ENCODE measurements at regions not wholly inside any gene's neighbourhood (a gene's known extent, or its start where the extent isn't known, plus 50 kb on each side); places are given as distances from the start of the nearest gene placed in this dataset.

- no peak for TF ChIP-seq CTCF (IDR thresholded peaks at IDR 0.05; ENCODE audit: low read depth, low read length)
- no peak for TF ChIP-seq POLR2A (IDR thresholded peaks at IDR 0.05; ENCODE audit: extremely low read depth, insufficient read length)
- TF ChIP-seq MAX (IDR thresholded peaks at IDR 0.05; ENCODE audit: low read depth, low read length), result no peak
- no peak for TF ChIP-seq MYC (IDR thresholded peaks at IDR 0.05; ENCODE audit: low read depth, low read length)
Measured at GRCh38 chr7:35549781-35550180, 145.2 kb downstream of the HERPUD2 start.

Measured in NB4 (cell line).